PC-3 (cell line): ENCODE measurements at regions not wholly inside any gene's neighbourhood (a gene's known extent, or its start where the extent isn't known, plus 50 kb on each side); places are given as distances from the start of the nearest gene placed in this dataset.

Experiments used
- ATAC-seq: fragments of 200-7000 bp; cut with Tn5 transposase; 2 replicates; pipeline ENCODE4 v1.9.1; 2020; ENCODE audit warnings: mild to moderate bottlenecking, moderate library complexity
- BruUV-seq: library from RNA; stranded (reverse); fragments of 400-500 nt; replicated peaks from 2 replicates; lab custom pipeline; 2021; lab: Mats Ljungman, UMichigan
- CTCF ChIA-PET: fragments of 300-600 bp; sonication (Branson Sonifier 250); formaldehyde crosslinking; loops from one replicate; lab custom pipeline; 2022; ENCODE audit warnings: antibody characterized with exemption; lab: Charles Lee
- POLR2A ChIA-PET: fragments of 300-600 bp; sonication (Branson Sonifier 250); formaldehyde crosslinking; loops from one replicate; lab custom pipeline; 2022; ENCODE audit warnings: antibody characterized with exemption; ENCODE audit not compliant: unreplicated experiment; lab: Charles Lee
- DNase-seq: peaks from one replicate; pipeline ENCODE4 v3.0.0-alpha.2; 2015
- H2AFZ ChIP-seq: fragments of 300-600 bp; sonication (generic); 2 replicates; pipeline ENCODE4 v1.6.0; 2016; ENCODE audit warnings: antibody characterized with exemption, low read length
- H3F3A ChIP-seq: fragments of 300-600 bp; sonication (generic); one replicate; pipeline ENCODE4 v1.6.0; 2017; ENCODE audit warnings: antibody characterized with exemption, low read length, control low read depth, mild to moderate bottlenecking; ENCODE audit not compliant: unreplicated experiment
- H3K27ac ChIP-seq: fragments of 300-600 bp; sonication (generic); 2 replicates; pipeline ENCODE4 v1.5.1; 2016; ENCODE audit warnings: mild to moderate bottlenecking, low read length
- H3K27me3 ChIP-seq: fragments of 300-600 bp; sonication (generic); 2 replicates; pipeline ENCODE4 v1.6.1; 2016; ENCODE audit warnings: low read length, mixed read lengths
- H3K36me3 ChIP-seq: fragments of 300-600 bp; sonication (generic); 2 replicates; pipeline ENCODE4 v1.6.1; 2016; ENCODE audit warnings: low read depth, mixed run types, low read length, mixed read lengths
- H3K4me1 ChIP-seq: fragments of 300-600 bp; sonication (generic); 2 replicates; pipeline ENCODE4 v1.5.1; 2016; ENCODE audit warnings: low read length; ENCODE audit not compliant: insufficient read depth
- H3K4me2 ChIP-seq: fragments of 300-600 bp; sonication (generic); 2 replicates; pipeline ENCODE4 v1.6.0; 2016; ENCODE audit warnings: low read length
- H3K4me3 ChIP-seq: fragments of 300-600 bp; sonication (generic); 2 replicates; pipeline ENCODE4 v1.5.1; 2016; ENCODE audit warnings: mild to moderate bottlenecking, low read length, mixed read lengths
- H3K79me2 ChIP-seq: fragments of 300-600 bp; sonication (generic); 2 replicates; pipeline ENCODE4 v1.6.1; 2017; ENCODE audit warnings: low read length, mixed read lengths
- H3K9ac ChIP-seq: fragments of 300-600 bp; sonication (generic); 2 replicates; pipeline ENCODE4 v1.6.0; 2016; ENCODE audit warnings: mild to moderate bottlenecking, low read length
- H3K9me2 ChIP-seq: fragments of 300-600 bp; sonication (generic); replicated peaks from 2 replicates; pipeline ENCODE4 v1.6.1; 2016; ENCODE audit warnings: mixed run types, low read length, mixed read lengths
- H3K9me3 ChIP-seq: fragments of 300-600 bp; sonication (generic); 2 replicates; pipeline ENCODE4 v1.6.1; 2016; ENCODE audit warnings: low read length, mixed read lengths
- H4K20me1 ChIP-seq: fragments of 300-600 bp; sonication (generic); 2 replicates; pipeline ENCODE4 v1.6.1; 2016; ENCODE audit warnings: low read length, mixed read lengths
- CTCF ChIP-seq: fragments of 300-600 bp; sonication (generic); conservative IDR thresholded peaks from 2 replicates; pipeline ENCODE4 v1.5.1; 2017; ENCODE audit warnings: antibody characterized with exemption, low read depth, mild to moderate bottlenecking, low read length
- EZH2 ChIP-seq: fragments of 300-600 bp; sonication (generic); IDR thresholded peaks from one replicate; pipeline ENCODE4 v1.6.1; 2017; ENCODE audit warnings: antibody characterized with exemption, mild to moderate bottlenecking, low read length; ENCODE audit not compliant: unreplicated experiment
- EZH2phosphoT487 ChIP-seq: fragments of 300-600 bp; sonication (generic); IDR thresholded peaks from 2 replicates; pipeline ENCODE4 v1.6.1; 2018; ENCODE audit warnings: mild to moderate bottlenecking, antibody characterized with exemption, low read length, borderline replicate concordance
- intact Hi-C: fragments of 100-400 bp; cut with micrococcal nuclease; formaldehyde crosslinking; loops from 2 replicates; pipeline ENCODE4 v1.9.0; 2023

GRCh38 chr5:169415948-169416347 is 115.0 kb upstream of the SLIT3 start:
- H3K27me3 ChIP-seq: peaks cover 42% of the 10 kb centered on the region
- no peaks in the 10 kb centered on the region for H3F3A ChIP-seq
- POLR2A ChIA-PET: no interaction called here
- H3K9me3 ChIP-seq: no peaks in the 10 kb centered on the region
- no peak overlapping the region for H3K4me3 ChIP-seq
- BruUV-seq: no TSS peak
- no peaks in the 10 kb centered on the region for H3K4me1 ChIP-seq
- no peaks in the 10 kb centered on the region for H4K20me1 ChIP-seq
- no peaks in the 10 kb centered on the region for H3K9me2 ChIP-seq
- no peaks in the 10 kb centered on the region for H3K79me2 ChIP-seq
- CTCF ChIA-PET: no interaction called here
- H3K9ac ChIP-seq: no peak overlapping the region
- TF ChIP-seq EZH2 (no peak), EZH2phosphoT487 (no peak), CTCF (no peak)
- no peak overlapping the region for H3K27ac ChIP-seq
- ATAC-seq (no peak), DNase-seq (no peak)
- H3K4me2 ChIP-seq: no peak overlapping the region
- H3K36me3 ChIP-seq: no peaks in the 10 kb centered on the region
- H2AFZ ChIP-seq: no peak overlapping the region
- intact Hi-C loops: no loop called here

- DNase-seq (no peak), ATAC-seq (no peak)
- Histone ChIP-seq H3K4me3 (no peak overlapping the region), H2AFZ (no peak overlapping the region), H3K27ac (no peak overlapping the region), H3K9me3 (no peaks in the 10 kb centered on the region), H3F3A (no peaks in the 10 kb centered on the region), H3K9ac (no peak overlapping the region), H3K4me2 (no peak overlapping the region), H4K20me1 (no peaks in the 10 kb centered on the region), H3K79me2 (no peaks in the 10 kb centered on the region), H3K27me3 (peaks cover 41% of the 10 kb centered on the region), H3K4me1 (no peaks in the 10 kb centered on the region), H3K9me2 (no peaks in the 10 kb centered on the region), H3K36me3 (no peaks in the 10 kb centered on the region)
- ChIA-PET POLR2A (no interaction called here), CTCF (no interaction called here)
- TF ChIP-seq CTCF (no peak), EZH2phosphoT487 (no peak), EZH2 (no peak)
- BruUV-seq: no TSS peak
- intact Hi-C loops: no loop called here
Observed at GRCh38 chr5:169415371-169415770, 114.4 kb upstream of the SLIT3 start.

- no peak for ATAC-seq
- intact Hi-C loops: no loop called here
- CTCF ChIA-PET: no interaction called here
Observed at GRCh38 chr5:169413416-169413815, 112.5 kb upstream of the SLIT3 start.

More at GRCh38 chr5:169413416-169413815, 112.5 kb upstream of the SLIT3 start:
- no peak for TF ChIP-seq EZH2
- Histone ChIP-seq H3K27ac (no peak overlapping the region), H3K9me3 (no peaks in the 10 kb centered on the region), H3K79me2 (no peaks in the 10 kb centered on the region), H3K27me3 (peaks cover 24% of the 10 kb centered on the region), H3K9ac (no peak overlapping the region), H3K4me2 (no peak overlapping the region), H3K9me2 (no peaks in the 10 kb centered on the region), H3K36me3 (no peaks in the 10 kb centered on the region), H3F3A (no peaks in the 10 kb centered on the region), H3K4me3 (no peak overlapping the region), H4K20me1 (no peaks in the 10 kb centered on the region), H2AFZ (no peak overlapping the region), H3K4me1 (no peaks in the 10 kb centered on the region)
- BruUV-seq: no TSS peak
- POLR2A ChIA-PET: no interaction called here
- no peak for DNase-seq
